ENCODE measurements at regions not wholly inside any gene's neighbourhood (a gene's known extent, or its start where the extent isn't known, plus 50 kb on each side); places are given as distances from the start of the nearest gene placed in this dataset.

DNA sequence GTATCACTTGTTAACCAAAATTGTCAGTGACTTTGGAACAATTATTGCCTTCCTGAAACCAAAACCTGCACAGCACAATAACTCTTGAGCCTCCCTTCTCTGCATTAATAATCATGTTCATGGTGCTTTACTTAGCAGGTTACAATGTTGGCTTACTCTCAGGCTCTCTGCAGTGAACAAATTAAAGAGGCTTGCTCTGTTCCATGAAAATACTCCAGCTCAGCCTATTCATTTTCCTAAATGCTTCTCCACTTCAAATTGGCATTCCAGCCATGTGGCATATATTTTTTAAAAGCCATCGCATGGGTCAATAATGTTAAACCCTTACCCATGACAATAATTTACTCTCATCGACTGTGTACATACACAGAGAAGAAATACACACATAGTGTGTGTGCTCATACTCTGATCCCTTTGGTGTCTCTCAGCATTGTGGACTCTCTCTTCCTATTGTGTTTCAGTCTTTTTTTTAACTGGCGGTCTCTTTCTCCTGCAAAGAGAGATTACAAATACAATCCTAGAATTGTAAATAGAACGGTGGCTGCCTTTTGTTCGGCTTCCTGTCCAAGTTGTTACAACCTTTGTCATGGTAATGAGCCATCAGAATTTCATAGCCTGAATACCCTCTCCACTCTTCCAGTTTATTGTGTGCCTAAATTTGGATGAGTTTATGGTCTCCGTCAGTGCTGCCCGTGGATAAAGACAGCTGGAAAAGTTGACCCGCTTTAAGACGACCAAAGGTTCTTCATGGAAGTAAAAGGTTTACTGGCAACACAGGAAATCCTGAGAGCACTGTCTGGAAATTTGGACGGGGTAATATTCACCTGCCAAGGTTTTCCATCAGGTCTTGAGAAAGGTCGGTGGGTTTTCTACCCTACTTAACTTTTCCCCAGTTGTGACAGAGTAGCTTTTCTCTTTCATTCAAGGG is 263.6 kb downstream of the CD83 start:
- TF ChIP-seq POLR2A (IDR thresholded peaks at IDR 0.05; ENCODE audit: low read length) (no peak), GATA1 (IDR thresholded peaks at IDR 0.05; ENCODE audit: low read depth, low read length) (no peak)

Data from erythroblast (primary cell).